ENCODE measurements at regions not wholly inside any gene's neighbourhood (a gene's known extent, or its start where the extent isn't known, plus 50 kb on each side); places are given as distances from the start of the nearest gene placed in this dataset.

- DNase-seq (ENCODE audit: insufficient read length) (no peak), FAIRE-seq (peak; percentile 44)
- TF ChIP-seq TAF1 (IDR thresholded peaks at IDR 0.05; ENCODE audit: borderline replicate concordance, low read depth, low read length) (no peak), POLR2AphosphoS5 (IDR thresholded peaks at IDR 0.05; ENCODE audit: low read depth, low read length) (no peak), POLR2A (IDR thresholded peaks at IDR 0.05; ENCODE audit: low read depth, low read length) (no peak)
Measured at GRCh38 chr5:89850513-89850865, 559.1 kb downstream of the CETN3 start.

- DNase-seq (ENCODE audit: insufficient read length) = no peak
- TF ChIP-seq POLR2AphosphoS5 (IDR thresholded peaks at IDR 0.05; ENCODE audit: low read depth, low read length) (no peak), POLR2A (IDR thresholded peaks at IDR 0.05; ENCODE audit: low read depth, low read length) (no peak), TAF1 (IDR thresholded peaks at IDR 0.05; ENCODE audit: borderline replicate concordance, low read depth, low read length) (no peak)
Measured at GRCh38 chr5:89849830-89850512, 559.6 kb downstream of the CETN3 start.

GRCh38 chr5:89847743-89848142, 561.8 kb downstream of the CETN3 start:
- TF ChIP-seq TAF1 (IDR thresholded peaks at IDR 0.05; ENCODE audit: borderline replicate concordance, low read depth, low read length) (no peak), POLR2AphosphoS5 (IDR thresholded peaks at IDR 0.05; ENCODE audit: low read depth, low read length) (no peak), POLR2A (IDR thresholded peaks at IDR 0.05; ENCODE audit: low read depth, low read length) (no peak)
- FAIRE-seq (no peak), DNase-seq (ENCODE audit: insufficient read length) (no peak)

More at GRCh38 chr5:89849830-89850512, 559.6 kb downstream of the CETN3 start:
- FAIRE-seq = no peak

GRCh38 chr5:89844548-89844947, 565.0 kb downstream of the CETN3 start:
- peak; percentile 56 for FAIRE-seq
- TF ChIP-seq POLR2AphosphoS5 (IDR thresholded peaks at IDR 0.05; ENCODE audit: low read depth, low read length) (no peak), POLR2A (IDR thresholded peaks at IDR 0.05; ENCODE audit: low read depth, low read length) (no peak), TAF1 (IDR thresholded peaks at IDR 0.05; ENCODE audit: borderline replicate concordance, low read depth, low read length) (no peak)
- no peak for DNase-seq (ENCODE audit: insufficient read length)

- FAIRE-seq (peak; percentile 51), DNase-seq (ENCODE audit: insufficient read length) (no peak)
- TF ChIP-seq POLR2A (IDR thresholded peaks at IDR 0.05; ENCODE audit: low read depth, low read length) (no peak), TAF1 (IDR thresholded peaks at IDR 0.05; ENCODE audit: borderline replicate concordance, low read depth, low read length) (no peak), POLR2AphosphoS5 (IDR thresholded peaks at IDR 0.05; ENCODE audit: low read depth, low read length) (no peak)
Measured at GRCh38 chr5:89842531-89842930, 567.0 kb downstream of the CETN3 start.

- no peak for FAIRE-seq
- no peak for DNase-seq (ENCODE audit: insufficient read length)
- TF ChIP-seq TAF1 (IDR thresholded peaks at IDR 0.05; ENCODE audit: borderline replicate concordance, low read depth, low read length) = no peak
- no peak for TF ChIP-seq POLR2A (IDR thresholded peaks at IDR 0.05; ENCODE audit: low read depth, low read length)
- TF ChIP-seq POLR2AphosphoS5 (IDR thresholded peaks at IDR 0.05; ENCODE audit: low read depth, low read length) = no peak
Measured at GRCh38 chr5:89840906-89841305, 568.6 kb downstream of the CETN3 start.

GRCh38 chr5:89830691-89831090, 578.9 kb downstream of the CETN3 start:
- no peak for DNase-seq (ENCODE audit: insufficient read length)
- TF ChIP-seq POLR2AphosphoS5 (IDR thresholded peaks at IDR 0.05; ENCODE audit: low read depth, low read length) (no peak), POLR2A (IDR thresholded peaks at IDR 0.05; ENCODE audit: low read depth, low read length) (no peak), TAF1 (IDR thresholded peaks at IDR 0.05; ENCODE audit: borderline replicate concordance, low read depth, low read length) (no peak)
- FAIRE-seq = peak; percentile 77

- TF ChIP-seq POLR2AphosphoS5 (IDR thresholded peaks at IDR 0.05; ENCODE audit: low read depth, low read length) = no peak
- TF ChIP-seq POLR2A (IDR thresholded peaks at IDR 0.05; ENCODE audit: low read depth, low read length) = no peak
- no peak for TF ChIP-seq TAF1 (IDR thresholded peaks at IDR 0.05; ENCODE audit: borderline replicate concordance, low read depth, low read length)
- no peak for FAIRE-seq
Measured at GRCh38 chr5:89827960-89828359, 581.6 kb downstream of the CETN3 start.

GRCh38 chr5:89827359-89827758, 582.2 kb downstream of the CETN3 start:
- FAIRE-seq = no peak
- no peak for TF ChIP-seq POLR2AphosphoS5 (IDR thresholded peaks at IDR 0.05; ENCODE audit: low read depth, low read length)
- TF ChIP-seq TAF1 (IDR thresholded peaks at IDR 0.05; ENCODE audit: borderline replicate concordance, low read depth, low read length) = no peak
- TF ChIP-seq POLR2A (IDR thresholded peaks at IDR 0.05; ENCODE audit: low read depth, low read length) = no peak
- DNase-seq (ENCODE audit: insufficient read length) = no peak

More at GRCh38 chr5:89827960-89828359, 581.6 kb downstream of the CETN3 start:
- DNase-seq (ENCODE audit: insufficient read length) = no peak

GRCh38 chr5:89826938-89827337, 582.6 kb downstream of the CETN3 start:
- DNase-seq (ENCODE audit: insufficient read length) (no peak), FAIRE-seq (no peak)
- TF ChIP-seq POLR2AphosphoS5 (IDR thresholded peaks at IDR 0.05; ENCODE audit: low read depth, low read length) (no peak), POLR2A (IDR thresholded peaks at IDR 0.05; ENCODE audit: low read depth, low read length) (no peak), TAF1 (IDR thresholded peaks at IDR 0.05; ENCODE audit: borderline replicate concordance, low read depth, low read length) (no peak)

GRCh38 chr5:89823046-89823445, 586.5 kb downstream of the CETN3 start:
- TF ChIP-seq POLR2AphosphoS5 (IDR thresholded peaks at IDR 0.05; ENCODE audit: low read depth, low read length) = no peak
- TF ChIP-seq TAF1 (IDR thresholded peaks at IDR 0.05; ENCODE audit: borderline replicate concordance, low read depth, low read length) = no peak
- no peak for TF ChIP-seq POLR2A (IDR thresholded peaks at IDR 0.05; ENCODE audit: low read depth, low read length)
- no peak for DNase-seq (ENCODE audit: insufficient read length)
- FAIRE-seq = no peak

- TF ChIP-seq TAF1 (IDR thresholded peaks at IDR 0.05; ENCODE audit: borderline replicate concordance, low read depth, low read length) (no peak), POLR2AphosphoS5 (IDR thresholded peaks at IDR 0.05; ENCODE audit: low read depth, low read length) (no peak), POLR2A (IDR thresholded peaks at IDR 0.05; ENCODE audit: low read depth, low read length) (no peak)
- FAIRE-seq = no peak
- no peak for DNase-seq (ENCODE audit: insufficient read length)
Measured at GRCh38 chr5:89817841-89818240, 591.7 kb downstream of the CETN3 start.

Measured in GM12892 (cell line).